Motor neuron (in vitro differentiated cells): ENCODE measurements at regions not wholly inside any gene's neighbourhood (a gene's known extent, or its start where the extent isn't known, plus 50 kb on each side); places are given as distances from the start of the nearest gene placed in this dataset.

Source experiments
- ATAC-seq, 8 experiments: fragments of 200-7000 bp; cut with Tn5 transposase; replicated peaks in 6 of 8; 2 replicates each; pipeline ENCODE4 v1.8.0; 2021; ENCODE audit warnings: mild to moderate bottlenecking in 8 of 8, moderate library complexity in 8 of 8
- H3K27ac ChIP-seq, 2 donors: fragments of 250-450 bp; sonication (Bioruptor Pico); 2 replicates each; pipeline ENCODE4 v1.9.0; 2021; ENCODE audit warnings: antibody characterized with exemption in 2 of 2, mild to moderate bottlenecking in 2 of 2, moderate library complexity in 1 of 2
- H3K4me1 ChIP-seq, 2 donors: fragments of 250-450 bp; sonication (Bioruptor Pico); replicated peaks in 1 of 2; 2 replicates each; pipeline ENCODE4 v1.6.1; 2021; ENCODE audit warnings: antibody characterized with exemption in 2 of 2, mild to moderate bottlenecking in 2 of 2, moderate library complexity in 1 of 2
- H3K4me3 ChIP-seq, 5 donors: fragments of 250-450 bp; sonication (Bioruptor Pico); 2 replicates each; pipeline ENCODE4 v1.9.0; 2021; ENCODE audit warnings: antibody characterized with exemption in 5 of 5, mild to moderate bottlenecking in 5 of 5, moderate library complexity in 4 of 5
- WGBS, 10 experiments: fragments of 450-650 bp; shearing (Covaris generic); methylation state at CpG; one replicate each; pipeline ENCODE4 v1.0.0; 2022; 5-methylcytosine and 5-hydroxymethylcytosine counted together
- in situ Hi-C, 9 experiments: fragments of 400-800 bp; cut with MboI; loops; one replicate each; pipeline ENCODE4 v1.15.0; 2021; ENCODE audit warnings: low sequenced_read_pairs in 9 of 9, low pct_unique_long_range_greater_than_20kb in 2 of 9; ENCODE audit not compliant: unreplicated experiment in 9 of 9

GRCh38 chr15:99514306-99514705 lies 51.5 kb upstream of the MEF2A start:
- H3K4me1 ChIP-seq, result no peaks in the 10 kb centered on the region
- no peak overlapping the region for H3K4me3 ChIP-seq
- in situ Hi-C loops, result no loop called here
- no peak for ATAC-seq
- H3K27ac ChIP-seq, result no peak overlapping the region
- 40 to 100% (median 70%) methylated on average over 1 to 5 of the region's 5 CpGs; no CpG with 5 or more reads in 2 of the 10 experiments for WGBS, 10 experiments
